Mesenchymal stem cell (in vitro differentiated cells and primary cell): ENCODE measurements at regions not wholly inside any gene's neighbourhood (a gene's known extent, or its start where the extent isn't known, plus 50 kb on each side); places are given as distances from the start of the nearest gene placed in this dataset.

Experiments
- DNase-seq: peaks from one replicate; pipeline ENCODE4 v3.0.0-alpha.2; 2013
- H2AFZ ChIP-seq: one replicate; pipeline ENCODE4 v1.6.1; 2013; ENCODE audit warnings: low read depth, mild to moderate bottlenecking, control low read depth, inconsistent platforms, low read length, moderate library complexity
- H2AK5ac ChIP-seq: 2 replicates; pipeline ENCODE4 v1.6.1; 2013; ENCODE audit warnings: low read length, moderate library complexity, mild to moderate bottlenecking, inconsistent platforms; ENCODE audit not compliant: severe bottlenecking
- H2BK120ac ChIP-seq: one replicate; pipeline ENCODE4 v1.6.1; 2013; ENCODE audit warnings: low read depth, mild to moderate bottlenecking, inconsistent platforms, low read length, moderate library complexity
- H2BK12ac ChIP-seq, 2 experiments: one replicate each; pipeline ENCODE4 v1.6.1; 2013; ENCODE audit warnings: inconsistent platforms in 2 of 2, low read length in 2 of 2, mild to moderate bottlenecking in 2 of 2, moderate library complexity in 2 of 2, control low read depth in 1 of 2
- H2BK15ac ChIP-seq: one replicate; pipeline ENCODE4 v1.6.1; 2013; ENCODE audit warnings: mild to moderate bottlenecking, low read depth, inconsistent platforms; ENCODE audit not compliant: poor library complexity, severe bottlenecking
- H2BK5ac ChIP-seq: 2 replicates; pipeline ENCODE4 v1.6.1; 2013; ENCODE audit warnings: low read depth, mild to moderate bottlenecking, low read length, control low read depth, inconsistent platforms; ENCODE audit not compliant: poor library complexity, severe bottlenecking
- H3K14ac ChIP-seq, 2 experiments: one replicate each; pipeline ENCODE4 v1.6.1; 2013; ENCODE audit warnings: inconsistent platforms in 2 of 2, low read length in 2 of 2, control low read depth in 1 of 2, mild to moderate bottlenecking in 1 of 2, moderate library complexity in 1 of 2
- H3K18ac ChIP-seq, 2 experiments: one replicate each; pipeline ENCODE4 v1.6.1; 2013; ENCODE audit warnings: inconsistent platforms in 2 of 2, low read length in 2 of 2, control low read depth in 1 of 2, low read depth in 1 of 2, mild to moderate bottlenecking in 1 of 2
- H3K23ac ChIP-seq, 2 experiments: one replicate each; pipeline ENCODE4 v1.6.1; 2013; ENCODE audit warnings: inconsistent platforms in 2 of 2, low read length in 2 of 2, mild to moderate bottlenecking in 2 of 2, moderate library complexity in 2 of 2, control low read depth in 1 of 2
- H3K27ac ChIP-seq: 2 replicates; pipeline ENCODE4 v1.5.1; 2013; ENCODE audit warnings: mild to moderate bottlenecking, moderate library complexity, low read length, control low read depth, inconsistent platforms; ENCODE audit not compliant: poor library complexity, severe bottlenecking
- H3K27me3 ChIP-seq, 2 experiments: 2 replicates each; pipeline versions ENCODE4 v1.6.1 to v1.7.0; 2013; ENCODE audit warnings: low read length in 2 of 2, mild to moderate bottlenecking in 2 of 2, moderate library complexity in 2 of 2, control low read depth in 1 of 2, inconsistent platforms in 1 of 2; ENCODE audit not compliant: control insufficient read depth in 1 of 2, insufficient read depth in 1 of 2
- H3K36me3 ChIP-seq, 2 experiments: 2 replicates each; pipeline versions ENCODE4 v1.6.1 to v1.7.0; 2013; ENCODE audit warnings: low read length in 2 of 2, control low read depth in 1 of 2, inconsistent platforms in 1 of 2, low read depth in 1 of 2, mild to moderate bottlenecking in 1 of 2; ENCODE audit not compliant: insufficient read depth in 2 of 2, control insufficient read depth in 1 of 2
- H3K4ac ChIP-seq, 2 experiments: one replicate each; pipeline ENCODE4 v1.6.1; 2013; ENCODE audit warnings: inconsistent platforms in 2 of 2, low read length in 2 of 2, mild to moderate bottlenecking in 2 of 2, moderate library complexity in 2 of 2, control low read depth in 1 of 2, low read depth in 1 of 2
- H3K4me1 ChIP-seq: 2 replicates; pipeline ENCODE4 v1.6.1; 2013; ENCODE audit warnings: low read depth, low read length, control low read depth; ENCODE audit not compliant: control insufficient read depth, insufficient read depth
- H3K4me2 ChIP-seq: 2 replicates; pipeline ENCODE4 v1.6.1; 2013; ENCODE audit warnings: low read length, mild to moderate bottlenecking, inconsistent platforms; ENCODE audit not compliant: poor library complexity, severe bottlenecking
- H3K4me3 ChIP-seq, 2 experiments: 2 replicates each; pipeline versions ENCODE4 v1.5.1 to v1.7.0; 2013; ENCODE audit warnings: low read length in 2 of 2, mild to moderate bottlenecking in 2 of 2, control low read depth in 1 of 2, low read depth in 1 of 2; ENCODE audit not compliant: insufficient read depth in 1 of 2
- H3K79me1 ChIP-seq: replicated peaks from 2 replicates; pipeline ENCODE4 v1.6.1; 2013; ENCODE audit warnings: mild to moderate bottlenecking, control low read depth, low read length, inconsistent platforms; ENCODE audit not compliant: poor library complexity, severe bottlenecking
- H3K9ac ChIP-seq: 2 replicates; pipeline ENCODE4 v1.7.0; 2013; ENCODE audit warnings: mild to moderate bottlenecking, low read length, moderate library complexity
- H3K9me3 ChIP-seq: 2 replicates; pipeline ENCODE4 v1.7.0; 2013; ENCODE audit warnings: mild to moderate bottlenecking, low read length; ENCODE audit not compliant: control insufficient read depth
- H4K8ac ChIP-seq: one replicate; pipeline ENCODE4 v1.6.1; 2013; ENCODE audit warnings: inconsistent platforms, mild to moderate bottlenecking, low read length, moderate library complexity
- H4K91ac ChIP-seq: one replicate; pipeline ENCODE4 v1.6.1; 2013; ENCODE audit warnings: mild to moderate bottlenecking, low read length, inconsistent platforms
- WGBS: methylation state at CpG from one replicate; pipeline ENCODE4 v1.1.7; 2013; ENCODE audit warnings: mixed read lengths; 5-methylcytosine and 5-hydroxymethylcytosine counted together

DNA sequence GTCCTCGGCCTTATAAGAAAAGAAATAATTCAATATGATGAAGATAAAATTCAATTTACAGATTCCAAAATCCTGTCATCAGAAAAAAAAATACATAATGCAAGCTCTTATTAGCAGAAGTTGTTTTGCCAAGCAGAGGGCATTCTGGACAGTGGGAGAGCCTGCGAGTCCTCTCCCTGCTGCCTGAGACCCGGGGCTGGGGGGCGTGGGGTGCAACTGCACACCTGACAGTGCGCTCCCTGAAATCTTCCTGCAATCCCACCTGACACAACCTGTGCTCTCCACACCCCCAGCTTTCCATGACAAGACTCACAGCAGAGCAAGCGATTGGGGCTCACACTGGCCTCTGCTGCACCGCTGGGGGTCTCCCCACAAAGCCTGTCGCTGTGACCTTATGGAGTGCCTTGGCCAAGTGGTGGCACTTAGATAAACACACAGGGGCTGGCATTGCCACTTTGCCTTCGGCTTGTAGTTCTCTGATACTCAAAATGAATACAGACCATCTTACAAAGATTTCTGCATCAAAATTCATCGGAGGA is 130.3 kb upstream of the PDE10A start:
- Histone ChIP-seq H3K27ac (no peak overlapping the region), H2BK5ac (no peak overlapping the region), H3K18ac (no peak overlapping the region), H2BK12ac (no peak overlapping the region), H3K4ac (no peak overlapping the region), H2AK5ac (no peak overlapping the region), H3K4me1 (no peaks in the 10 kb centered on the region), H3K9me3 (no peaks in the 10 kb centered on the region), H2AFZ (no peak overlapping the region), H3K4me2 (no peak overlapping the region), H2BK15ac (no peak overlapping the region), H3K79me1 (no peaks in the 10 kb centered on the region), H3K14ac (no peak overlapping the region), H3K4me3 (no peak overlapping the region), H3K27me3 (peaks cover 0 to 3% of the 10 kb centered on the region in 2 experiments), H4K8ac (no peak overlapping the region), H4K91ac (no peak overlapping the region), H3K36me3 (no peaks in the 10 kb centered on the region), H2BK120ac (no peak overlapping the region), H3K9ac (no peak overlapping the region), H3K23ac (no peak overlapping the region)
- 88% methylated on average over 8 of the region's 10 CpGs for WGBS
- DNase-seq = no peak

DNA sequence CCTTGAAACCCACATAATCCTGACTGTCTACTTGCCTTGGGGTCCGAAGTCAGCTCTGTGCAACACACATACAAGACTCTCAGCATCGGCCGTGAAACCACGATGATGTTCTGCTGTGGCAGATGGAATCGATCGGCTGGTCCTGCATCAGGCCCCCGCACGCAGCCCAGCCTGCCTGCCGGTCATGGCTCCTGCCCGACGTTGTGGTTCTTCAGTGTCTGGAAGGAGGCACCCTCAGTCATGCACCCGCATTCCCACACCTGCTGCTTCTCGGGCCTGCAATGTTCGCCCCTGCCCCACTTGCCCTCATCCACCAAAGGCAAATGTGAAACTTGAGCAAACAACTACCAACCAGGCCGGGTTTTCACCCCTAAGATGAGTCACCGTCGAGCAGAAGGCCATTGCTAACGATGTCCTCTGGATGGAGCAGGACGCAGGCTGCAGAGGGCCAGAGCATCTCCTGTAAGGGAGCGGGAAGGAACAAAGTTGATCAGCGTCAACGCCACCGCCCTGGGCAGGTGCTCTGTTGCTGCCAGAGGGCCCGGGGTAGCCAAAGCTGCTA is 128.9 kb upstream of the PDE10A start:
- H4K8ac ChIP-seq = no peak overlapping the region
- peaks cover 0 to 3% of the 10 kb centered on the region in 2 experiments for H3K27me3 ChIP-seq
- H3K9me3 ChIP-seq = no peaks in the 10 kb centered on the region
- H3K9ac ChIP-seq = no peak overlapping the region
- H4K91ac ChIP-seq = no peak overlapping the region
- no peak for DNase-seq
- no peak overlapping the region for H3K18ac ChIP-seq
- WGBS = 92% methylated on average over 24 of the region's 24 CpGs
- no peak overlapping the region for H2BK120ac ChIP-seq
- no peaks in the 10 kb centered on the region for H3K79me1 ChIP-seq
- no peak overlapping the region for H2AFZ ChIP-seq
- no peak overlapping the region for H2BK5ac ChIP-seq
- H3K36me3 ChIP-seq = no peaks in the 10 kb centered on the region
- no peak overlapping the region for H2AK5ac ChIP-seq
- H2BK15ac ChIP-seq = no peak overlapping the region
- H3K4me2 ChIP-seq = no peak overlapping the region
- H3K4me1 ChIP-seq = no peaks in the 10 kb centered on the region
- no peak overlapping the region for H3K14ac ChIP-seq
- H3K27ac ChIP-seq = no peak overlapping the region
- no peak overlapping the region for H2BK12ac ChIP-seq
- H3K4me3 ChIP-seq = no peak overlapping the region
- no peak overlapping the region for H3K23ac ChIP-seq
- H3K4ac ChIP-seq = no peak overlapping the region

GRCh38 chr6:165791306-165791705 is 128.3 kb upstream of the PDE10A start:
- H3K36me3 ChIP-seq = no peaks in the 10 kb centered on the region
- no peaks in the 10 kb centered on the region for H3K4me1 ChIP-seq
- H3K27me3 ChIP-seq = peaks cover 0 to 3% of the 10 kb centered on the region in 2 experiments
- H2AK5ac ChIP-seq = no peak overlapping the region
- no peak overlapping the region for H3K4me2 ChIP-seq
- 93% methylated on average over 9 of the region's 9 CpGs for WGBS
- H3K14ac ChIP-seq = peak overlapping the region in 1 of 2 experiments; percentile 49
- no peak overlapping the region for H3K27ac ChIP-seq
- no peak overlapping the region for H3K4ac ChIP-seq
- H3K23ac ChIP-seq = no peak overlapping the region
- no peak overlapping the region for H2BK5ac ChIP-seq
- no peak overlapping the region for H4K91ac ChIP-seq
- no peaks in the 10 kb centered on the region for H3K79me1 ChIP-seq
- H2AFZ ChIP-seq = no peak overlapping the region
- H3K4me3 ChIP-seq = no peak overlapping the region
- DNase-seq = no peak
- H3K9ac ChIP-seq = no peak overlapping the region
- no peaks in the 10 kb centered on the region for H3K9me3 ChIP-seq
- no peak overlapping the region for H2BK120ac ChIP-seq
- H3K18ac ChIP-seq = no peak overlapping the region
- H2BK12ac ChIP-seq = no peak overlapping the region
- no peak overlapping the region for H2BK15ac ChIP-seq
- H4K8ac ChIP-seq = no peak overlapping the region

- no peak overlapping the region for H2BK120ac ChIP-seq
- H2BK12ac ChIP-seq = no peak overlapping the region
- H3K4me1 ChIP-seq = no peaks in the 10 kb centered on the region
- H3K27me3 ChIP-seq = peaks cover 0 to 12% of the 10 kb centered on the region in 2 experiments
- no peak overlapping the region for H3K23ac ChIP-seq
- no peak overlapping the region for H2BK15ac ChIP-seq
- H3K79me1 ChIP-seq = no peaks in the 10 kb centered on the region
- no peak overlapping the region for H2AK5ac ChIP-seq
- no peak overlapping the region for H3K27ac ChIP-seq
- no peak overlapping the region for H2BK5ac ChIP-seq
- H4K91ac ChIP-seq = no peak overlapping the region
- H3K4me2 ChIP-seq = no peak overlapping the region
- no peak overlapping the region for H3K4ac ChIP-seq
- H3K18ac ChIP-seq = no peak overlapping the region
- H4K8ac ChIP-seq = no peak overlapping the region
- no peak overlapping the region for H2AFZ ChIP-seq
- WGBS = 52% methylated on average over 2 of the region's 3 CpGs
- H3K9ac ChIP-seq = no peak overlapping the region
- H3K14ac ChIP-seq = no peak overlapping the region
- H3K36me3 ChIP-seq = no peaks in the 10 kb centered on the region
- no peak overlapping the region for H3K4me3 ChIP-seq
- no peak for DNase-seq
- no peaks in the 10 kb centered on the region for H3K9me3 ChIP-seq
Observed at GRCh38 chr6:165782812-165783211, 119.8 kb upstream of the PDE10A start.
